Heart left ventricle (tissue), 13 donors: ENCODE measurements at regions not wholly inside any gene's neighbourhood (a gene's known extent, or its start where the extent isn't known, plus 50 kb on each side); places are given as distances from the start of the nearest gene placed in this dataset.

Experiments used
- POLR2A ChIP-seq, 2 donors: fragments of 450-650 bp; IDR thresholded peaks; one replicate each; pipeline ENCODE4 v1.6.1; 2017; ENCODE audit warnings: antibody characterized with exemption in 2 of 2, mild to moderate bottlenecking in 2 of 2, moderate library complexity in 2 of 2
- TF ChIP-seq, protein P1 (sequence below), 12 donors: fragments of 200-600 bp; sonication (generic) in 4 of 12; IDR thresholded peaks; one replicate each; pipeline versions ENCODE4 v1.5.0 to v1.8.0; 2018 to 2022; ENCODE audit warnings: antibody characterized with exemption in 12 of 12, mild to moderate bottlenecking in 5 of 12
- donor health status: ischemic (EF 13 %, LVEDD 7.1; RV severe dilation, severe dysfunction).
- donor health status: DM: no; HTN: yes; CAD: no.
- donor health status: DM: no; HTN: no; CAD: no.
- donor health status: ischemic (EF 25% LVEDD 6.9; RV normal size, moderate dysfunction).
- donor health status: ischemic (EF 25% LVEDD 5.7; RV mildly dilated, moderate dysfunction).
- donor health status: ischemic (EF 35%, LVEDD 5.7; RV mildly dilated, moderate dysfunction).
- donor health status: nonischemic (EF 11% LVEDD 7.7; RV severe dilation, severe dysfunction).
- donor health status: DM: yes; HTN: yes; CAD: no.
- donor health status: PGD.
- donor health status: ischemic (EF 29% LVEDD 5.4; RV normal size, mild dysfunction).
- donor health status: nonischemic (EF 23%, LVEDD 6.1; RV moderate dilation, normal function).

DNA sequence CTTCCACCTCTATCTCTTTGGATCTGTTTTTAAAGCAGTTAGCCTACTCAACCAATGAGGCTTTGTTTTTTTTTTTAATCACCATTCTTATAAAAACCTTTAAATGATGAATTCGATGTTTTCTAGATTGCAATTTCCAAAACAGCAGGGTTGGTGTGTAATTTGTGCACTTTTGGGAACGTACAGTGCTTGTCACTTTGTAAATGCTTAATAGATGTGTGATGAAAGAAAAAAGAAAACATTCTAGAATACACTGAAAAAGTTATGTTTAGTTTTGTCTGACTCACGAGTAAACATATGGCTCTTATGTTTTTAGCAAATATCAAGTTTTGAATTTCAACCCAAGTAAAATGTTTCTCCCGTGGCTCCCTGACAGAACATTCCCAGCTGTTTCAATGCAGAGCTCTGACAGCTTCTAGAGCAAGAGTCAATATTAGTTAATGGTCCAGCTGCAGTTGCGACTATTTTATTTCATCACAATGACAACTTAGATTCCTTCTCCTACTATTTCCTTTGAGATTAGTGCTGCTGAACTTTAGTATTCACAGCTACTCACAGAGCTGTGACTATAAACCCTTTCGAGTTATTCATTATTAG, 362.5 kb upstream of the ADAMTS5 start:
- TF ChIP-seq, protein P1, sequence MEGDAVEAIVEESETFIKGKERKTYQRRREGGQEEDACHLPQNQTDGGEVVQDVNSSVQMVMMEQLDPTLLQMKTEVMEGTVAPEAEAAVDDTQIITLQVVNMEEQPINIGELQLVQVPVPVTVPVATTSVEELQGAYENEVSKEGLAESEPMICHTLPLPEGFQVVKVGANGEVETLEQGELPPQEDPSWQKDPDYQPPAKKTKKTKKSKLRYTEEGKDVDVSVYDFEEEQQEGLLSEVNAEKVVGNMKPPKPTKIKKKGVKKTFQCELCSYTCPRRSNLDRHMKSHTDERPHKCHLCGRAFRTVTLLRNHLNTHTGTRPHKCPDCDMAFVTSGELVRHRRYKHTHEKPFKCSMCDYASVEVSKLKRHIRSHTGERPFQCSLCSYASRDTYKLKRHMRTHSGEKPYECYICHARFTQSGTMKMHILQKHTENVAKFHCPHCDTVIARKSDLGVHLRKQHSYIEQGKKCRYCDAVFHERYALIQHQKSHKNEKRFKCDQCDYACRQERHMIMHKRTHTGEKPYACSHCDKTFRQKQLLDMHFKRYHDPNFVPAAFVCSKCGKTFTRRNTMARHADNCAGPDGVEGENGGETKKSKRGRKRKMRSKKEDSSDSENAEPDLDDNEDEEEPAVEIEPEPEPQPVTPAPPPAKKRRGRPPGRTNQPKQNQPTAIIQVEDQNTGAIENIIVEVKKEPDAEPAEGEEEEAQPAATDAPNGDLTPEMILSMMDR (IDR thresholded peaks at IDR 0.05), result no peak
- no peak for TF ChIP-seq POLR2A (IDR thresholded peaks at IDR 0.05)
